Thyroid gland (tissue), 4 donors: ENCODE measurements at regions not wholly inside any gene's neighbourhood (a gene's known extent, or its start where the extent isn't known, plus 50 kb on each side); places are given as distances from the start of the nearest gene placed in this dataset.
"Not testable (repeated sequence)": the region's sequence is repeated elsewhere in the genome, so short reads cannot be mapped to it uniquely, and the experiment has no call there.

ENCODE experiments used
- DNase-seq, 2 donors: peaks; one replicate each; pipeline ENCODE4 v3.0.0-alpha.2; 2019
- H3K27ac ChIP-seq, 3 donors: fragments of 200-600 bp; sonication (generic); 1 replicate in 2 of 3; 2 replicates in 1 of 3; pipeline ENCODE4 v1.5.1; 2016 to 2019; ENCODE audit warnings: mild to moderate bottlenecking in 1 of 3, moderate library complexity in 1 of 3
- H3K27me3 ChIP-seq: fragments of 200-600 bp; sonication (generic); one replicate; pipeline ENCODE4 v1.5.1; 2019
- H3K36me3 ChIP-seq, 2 donors: fragments of 200-600 bp; sonication (generic); one replicate each; pipeline ENCODE4 v1.5.1; 2016 to 2019
- H3K4me1 ChIP-seq, 2 donors: fragments of 200-600 bp; sonication (generic); one replicate each; pipeline ENCODE4 v1.5.1; 2017 to 2019
- H3K4me3 ChIP-seq, 3 donors: fragments of 200-600 bp; sonication (generic); replicated peaks in 1 of 3; 1 replicate in 2 of 3; 2 replicates in 1 of 3; pipeline ENCODE4 v1.5.1; 2016; ENCODE audit warnings: mild to moderate bottlenecking in 1 of 3
- H3K9me3 ChIP-seq: fragments of 200-600 bp; sonication (generic); one replicate; pipeline ENCODE4 v1.5.1; 2017
- POLR2A ChIP-seq, 2 donors: fragments of 450-650 bp; IDR thresholded peaks; one replicate each; pipeline ENCODE4 v1.6.1; 2017; ENCODE audit warnings: antibody characterized with exemption in 2 of 2, mild to moderate bottlenecking in 2 of 2, moderate library complexity in 1 of 2
- WGBS, 2 donors: methylation state at CpG; one replicate each; pipeline ENCODE4 v1.1.5; 2017; 5-methylcytosine and 5-hydroxymethylcytosine counted together
- intact Hi-C: fragments of 100-400 bp; cut with DNase I; formaldehyde crosslinking; loops from one replicate; pipeline ENCODE4 v1.15.1; 2023
- TF ChIP-seq, protein P1 (sequence below), 6 experiments: fragments of 200-600 bp in 3 of 6; fragments of 450-650 bp in 3 of 6; sonication (generic) in 3 of 6; IDR thresholded peaks; one replicate each; pipeline ENCODE4 v1.5.1; 2016 to 2019; ENCODE audit warnings: antibody characterized with exemption in 6 of 6, mild to moderate bottlenecking in 2 of 6, inconsistent platforms in 1 of 6, moderate library complexity in 1 of 6

DNA sequence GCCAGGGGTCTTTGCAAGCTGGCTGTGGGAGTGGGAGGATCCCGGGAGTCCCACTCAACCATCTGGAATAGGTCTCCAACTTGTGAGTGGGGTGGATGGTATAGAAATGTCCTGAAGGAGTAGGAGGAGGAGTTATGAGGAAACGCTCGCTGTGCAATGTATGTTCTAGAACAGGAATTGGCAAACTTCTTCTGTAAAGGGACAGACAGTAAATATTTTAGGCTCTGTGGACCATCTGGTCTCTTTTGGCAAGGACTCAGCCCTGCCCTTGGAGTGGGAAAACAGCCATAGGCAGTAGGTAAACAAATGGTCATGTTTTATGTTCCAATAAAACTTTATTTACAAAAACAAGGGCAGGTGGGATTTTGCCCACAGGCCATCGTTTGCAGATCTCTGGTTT is 149.2 kb downstream of the NPIPB5 start:
- H3K36me3 ChIP-seq: no peaks in the 10 kb centered on the region
- 82 to 85% methylated on average over 4 of the region's 4 CpGs for WGBS, 2 donors
- intact Hi-C loops: no loop called here
- H3K9me3 ChIP-seq: no peaks in the 10 kb centered on the region
- no peak overlapping the region for H3K27ac ChIP-seq
- no peak for TF ChIP-seq POLR2A (IDR thresholded peaks at IDR 0.05)
- TF ChIP-seq, protein P1, sequence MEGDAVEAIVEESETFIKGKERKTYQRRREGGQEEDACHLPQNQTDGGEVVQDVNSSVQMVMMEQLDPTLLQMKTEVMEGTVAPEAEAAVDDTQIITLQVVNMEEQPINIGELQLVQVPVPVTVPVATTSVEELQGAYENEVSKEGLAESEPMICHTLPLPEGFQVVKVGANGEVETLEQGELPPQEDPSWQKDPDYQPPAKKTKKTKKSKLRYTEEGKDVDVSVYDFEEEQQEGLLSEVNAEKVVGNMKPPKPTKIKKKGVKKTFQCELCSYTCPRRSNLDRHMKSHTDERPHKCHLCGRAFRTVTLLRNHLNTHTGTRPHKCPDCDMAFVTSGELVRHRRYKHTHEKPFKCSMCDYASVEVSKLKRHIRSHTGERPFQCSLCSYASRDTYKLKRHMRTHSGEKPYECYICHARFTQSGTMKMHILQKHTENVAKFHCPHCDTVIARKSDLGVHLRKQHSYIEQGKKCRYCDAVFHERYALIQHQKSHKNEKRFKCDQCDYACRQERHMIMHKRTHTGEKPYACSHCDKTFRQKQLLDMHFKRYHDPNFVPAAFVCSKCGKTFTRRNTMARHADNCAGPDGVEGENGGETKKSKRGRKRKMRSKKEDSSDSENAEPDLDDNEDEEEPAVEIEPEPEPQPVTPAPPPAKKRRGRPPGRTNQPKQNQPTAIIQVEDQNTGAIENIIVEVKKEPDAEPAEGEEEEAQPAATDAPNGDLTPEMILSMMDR (IDR thresholded peaks at IDR 0.05): no peak
- no peak overlapping the region for H3K4me3 ChIP-seq
- H3K27me3 ChIP-seq: no peaks in the 10 kb centered on the region
- no peaks in the 10 kb centered on the region for H3K4me1 ChIP-seq
- DNase-seq: no peak

GRCh38 chr16:22660441-22661160 is 149.9 kb downstream of the NPIPB5 start:
- Histone ChIP-seq H3K9me3 (no peaks in the 10 kb centered on the region), H3K36me3 (no peaks in the 10 kb centered on the region)
- 86 to 90% methylated on average over 5 of the region's 5 CpGs for WGBS, 2 donors

DNA sequence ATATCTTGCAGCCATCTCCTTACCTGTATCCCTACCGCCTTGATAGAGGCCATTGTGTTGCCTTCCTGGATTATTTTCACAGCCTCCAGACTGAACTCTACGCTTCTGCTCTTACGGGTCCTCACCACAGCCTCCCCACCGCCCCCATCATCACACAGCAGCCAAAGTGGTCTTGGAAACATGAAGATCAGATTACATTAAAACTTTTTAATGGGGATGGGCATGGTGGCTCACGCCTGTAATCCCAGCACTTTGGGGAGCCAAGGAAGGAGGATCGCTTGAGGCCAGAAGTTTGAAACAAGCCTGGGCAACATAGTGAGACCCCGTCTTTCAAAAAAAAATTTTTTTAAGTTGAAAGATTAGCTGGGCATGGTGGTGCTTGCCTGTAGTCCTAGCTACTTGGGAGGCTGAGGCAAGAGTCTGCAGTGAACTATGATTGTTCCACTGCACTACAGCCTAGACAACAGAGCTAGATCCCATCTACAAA is 150.5 kb downstream of the NPIPB5 start:
- no peaks in the 10 kb centered on the region for H3K36me3 ChIP-seq
- no peak for TF ChIP-seq POLR2A (IDR thresholded peaks at IDR 0.05)
- TF ChIP-seq, protein P1 (IDR thresholded peaks at IDR 0.05): no peak
- intact Hi-C loops: no loop called here

More at GRCh38 chr16:22660441-22661160, 149.9 kb downstream of the NPIPB5 start:
- no peaks in the 10 kb centered on the region for H3K4me1 ChIP-seq
- no peak for TF ChIP-seq POLR2A (IDR thresholded peaks at IDR 0.05)
- TF ChIP-seq, protein P1 (IDR thresholded peaks at IDR 0.05): no peak
- DNase-seq: no peak
- intact Hi-C loops: no loop called here
- H3K27me3 ChIP-seq: no peaks in the 10 kb centered on the region
- no peak overlapping the region for H3K27ac ChIP-seq
- H3K4me3 ChIP-seq: no peak overlapping the region

GRCh38 chr16:22662958-22663357 is 151.0 kb upstream of the HS3ST2 start:
- intact Hi-C loops, H3K4me3 ChIP-seq, H3K4me1 ChIP-seq, H3K27ac ChIP-seq, DNase-seq, H3K27me3 ChIP-seq, H3K36me3 ChIP-seq, H3K9me3 ChIP-seq: not testable (repeated sequence)
- 80 to 82% methylated on average over 1 of the region's 1 CpG for WGBS, 2 donors

More for the DNA sequence above, 150.5 kb downstream of the NPIPB5 start:
- Histone ChIP-seq H3K27ac (no peak overlapping the region), H3K4me1 (no peaks in the 10 kb centered on the region), H3K9me3 (no peaks in the 10 kb centered on the region), H3K27me3 (no peaks in the 10 kb centered on the region), H3K4me3 (no peak overlapping the region)
- no peak for DNase-seq
- WGBS, 2 donors: 81 to 84% methylated on average over 7 of the region's 7 CpGs

GRCh38 chr16:22663389-22664064 is 150.4 kb upstream of the HS3ST2 start:
- Histone ChIP-seq H3K36me3 (no peaks in the 10 kb centered on the region), H3K4me3 (no peak overlapping the region), H3K27me3 (no peaks in the 10 kb centered on the region), H3K27ac (no peak overlapping the region), H3K4me1 (no peaks in the 10 kb centered on the region), H3K9me3 (no peaks in the 10 kb centered on the region)
- WGBS, 2 donors: 86 to 87% methylated on average over 6 of the region's 6 CpGs
- DNase-seq: no peak
- intact Hi-C loops: no loop called here
- TF ChIP-seq, protein P1 (IDR thresholded peaks at IDR 0.05): no peak
- TF ChIP-seq POLR2A (IDR thresholded peaks at IDR 0.05): no peak
